Stimulated activated naive CD8-positive, alpha-beta T cell treated with anti-CD3 and anti-CD28 coated beads, Interleukin-15, Interleukin-2, amounts not matched to agents 100 ng/mL and 50 ng/mL, for 24 hours (primary cell): ENCODE measurements at regions not wholly inside any gene's neighbourhood (a gene's known extent, or its start where the extent isn't known, plus 50 kb on each side); places are given as distances from the start of the nearest gene placed in this dataset.
A peak's percentile ranks its signal among the peaks of the same experiment; 100 is the strongest.

Experiments used
- H3K27ac Mint-ChIP-seq: one replicate; pipeline ENCODE4 v1.8.0; 2021; ENCODE audit warnings: mild to moderate bottlenecking, mixed read lengths
- H3K27me3 Mint-ChIP-seq: one replicate; pipeline ENCODE4 v1.8.0; 2021; ENCODE audit warnings: mixed read lengths
- H3K36me3 Mint-ChIP-seq: one replicate; pipeline ENCODE4 v1.8.0; 2021; ENCODE audit warnings: low read depth, mixed read lengths
- H3K4me1 Mint-ChIP-seq: one replicate; pipeline ENCODE4 v1.8.0; 2021; ENCODE audit warnings: low read depth, mixed read lengths
- H3K4me3 Mint-ChIP-seq: one replicate; pipeline ENCODE4 v1.8.0; 2021; ENCODE audit warnings: mild to moderate bottlenecking, mixed read lengths
- H3K9me3 Mint-ChIP-seq: one replicate; pipeline ENCODE4 v1.8.0; 2021; ENCODE audit warnings: mixed read lengths

DNA sequence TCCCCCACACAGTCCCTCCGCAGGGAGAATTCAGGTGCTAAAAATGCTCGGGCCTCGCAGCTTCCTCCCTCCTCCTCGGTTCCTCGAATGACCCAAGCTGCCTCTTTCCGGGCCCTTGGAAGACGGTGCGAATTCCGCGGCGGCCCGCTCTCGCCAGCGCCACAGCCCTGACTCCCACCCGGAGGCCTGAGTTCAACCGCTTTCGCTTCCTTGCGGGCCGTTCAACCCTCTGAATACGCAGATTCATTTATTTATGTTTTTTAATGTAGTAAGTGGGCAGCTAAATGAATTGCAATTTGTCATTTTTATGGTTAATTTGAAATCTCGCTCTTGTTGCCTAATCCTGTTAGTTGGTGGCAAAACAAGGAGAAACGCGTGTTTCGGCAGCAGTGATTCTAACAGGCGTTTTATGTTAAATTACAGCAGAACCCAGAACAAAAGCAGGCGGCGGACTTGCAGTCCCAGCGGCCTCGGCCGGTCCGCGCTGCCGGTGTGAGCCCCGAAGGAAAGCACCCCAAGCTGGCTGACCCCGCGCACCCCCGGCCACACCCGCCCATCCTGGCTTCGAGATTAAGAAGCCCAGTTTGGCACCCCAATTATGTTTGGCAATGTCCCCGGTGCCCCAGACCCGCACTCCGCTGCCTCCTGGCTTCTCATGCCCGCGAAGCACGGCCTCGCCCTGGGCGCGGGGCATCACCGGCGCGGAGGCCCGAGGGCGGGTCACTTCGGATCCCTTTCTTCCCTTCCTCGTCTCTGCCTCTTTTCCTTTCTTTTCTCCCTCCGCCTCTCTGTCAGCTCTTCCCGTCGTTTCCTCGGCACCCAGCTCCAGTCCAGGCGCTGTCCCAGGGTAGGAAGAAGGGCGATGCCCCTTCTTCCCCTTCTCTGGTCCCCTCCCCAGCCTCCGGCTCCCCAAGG, 75.9 kb downstream of the INSIG1 start:
- no peaks in the 10 kb centered on the region for H3K9me3 Mint-ChIP-seq
- peaks cover 76% of the 10 kb centered on the region for H3K27me3 Mint-ChIP-seq
- no peaks in the 10 kb centered on the region for H3K36me3 Mint-ChIP-seq
- no peak overlapping the region for H3K27ac Mint-ChIP-seq
- peaks cover 36% of the 10 kb centered on the region for H3K4me1 Mint-ChIP-seq
- H3K4me3 Mint-ChIP-seq, result peak overlapping the region; percentile 67

- H3K9me3 Mint-ChIP-seq, result no peaks in the 10 kb centered on the region
- H3K36me3 Mint-ChIP-seq, result no peaks in the 10 kb centered on the region
- peaks cover 86% of the 10 kb centered on the region for H3K27me3 Mint-ChIP-seq
- H3K4me3 Mint-ChIP-seq, result peak overlapping the region; percentile 67
- H3K27ac Mint-ChIP-seq, result no peak overlapping the region
- peaks cover 36% of the 10 kb centered on the region for H3K4me1 Mint-ChIP-seq
Observed at GRCh38 chr7:155374276-155375252, 76.9 kb downstream of the INSIG1 start.

DNA sequence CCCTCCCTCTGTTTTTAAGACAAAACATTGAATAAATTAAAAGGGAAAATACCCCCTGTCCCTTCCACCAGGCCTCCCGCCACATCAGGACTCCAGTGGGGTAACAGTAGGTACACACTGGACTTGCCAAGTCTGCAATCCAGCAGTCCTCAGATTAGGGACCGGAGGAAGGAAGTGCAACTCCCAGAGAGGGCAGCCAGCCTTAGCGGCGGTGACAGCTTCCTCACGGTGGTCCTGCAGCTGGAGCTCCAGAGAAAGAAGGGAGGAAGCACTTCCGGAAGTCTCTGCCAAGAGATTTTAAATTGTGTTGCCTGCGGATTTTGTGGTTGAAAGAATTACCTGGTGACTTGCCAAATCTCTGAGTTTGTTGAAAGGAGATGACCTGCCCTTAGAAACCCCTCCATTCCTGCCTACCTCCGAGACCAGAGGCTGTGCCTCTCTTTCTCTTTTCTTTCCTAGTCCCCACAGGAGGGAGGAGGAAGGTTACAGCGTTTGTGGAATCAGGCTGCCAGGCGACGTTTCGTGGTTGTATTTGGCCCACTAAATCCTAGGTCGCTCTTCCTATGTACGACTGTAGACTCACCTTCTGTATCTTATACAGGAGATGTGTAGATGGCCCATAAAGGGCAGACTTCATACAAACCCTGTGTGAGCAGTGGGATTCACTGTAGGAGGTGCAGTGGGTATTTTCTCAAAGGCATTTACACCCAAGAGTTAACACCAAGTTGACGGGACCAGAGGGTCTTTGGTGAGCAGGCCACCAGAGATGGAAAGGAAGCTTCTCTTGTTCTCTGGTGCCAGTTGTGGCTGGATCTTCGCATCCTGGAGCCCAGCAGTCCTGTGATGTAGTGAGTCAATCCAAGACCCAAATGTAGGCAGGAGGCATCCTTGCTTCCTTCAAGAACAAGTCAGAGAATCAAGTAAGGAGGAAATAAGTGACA, 77.9 kb downstream of the INSIG1 start:
- peaks cover 87% of the 10 kb centered on the region for H3K27me3 Mint-ChIP-seq
- no peaks in the 10 kb centered on the region for H3K36me3 Mint-ChIP-seq
- H3K27ac Mint-ChIP-seq, result no peak overlapping the region
- peaks cover 43% of the 10 kb centered on the region for H3K4me1 Mint-ChIP-seq
- no peaks in the 10 kb centered on the region for H3K9me3 Mint-ChIP-seq
- no peak overlapping the region for H3K4me3 Mint-ChIP-seq

GRCh38 chr7:155377071-155377837, 79.6 kb downstream of the INSIG1 start:
- Mint-ChIP-seq H3K4me1 (peaks cover 56% of the 10 kb centered on the region), H3K27me3 (peaks cover 90% of the 10 kb centered on the region), H3K4me3 (no peak overlapping the region), H3K27ac (no peak overlapping the region), H3K36me3 (no peaks in the 10 kb centered on the region), H3K9me3 (no peaks in the 10 kb centered on the region)

GRCh38 chr7:155377838-155378579, 79.9 kb upstream of the EN2 start:
- Mint-ChIP-seq H3K4me3 (no peak overlapping the region), H3K36me3 (no peaks in the 10 kb centered on the region), H3K27me3 (peaks cover 87% of the 10 kb centered on the region), H3K4me1 (peaks cover 52% of the 10 kb centered on the region), H3K9me3 (no peaks in the 10 kb centered on the region), H3K27ac (no peak overlapping the region)

GRCh38 chr7:155378580-155378934, 79.4 kb upstream of the EN2 start:
- Mint-ChIP-seq H3K27me3 (peaks cover 87% of the 10 kb centered on the region), H3K4me3 (no peak overlapping the region), H3K4me1 (peaks cover 46% of the 10 kb centered on the region), H3K9me3 (no peaks in the 10 kb centered on the region), H3K36me3 (no peaks in the 10 kb centered on the region), H3K27ac (no peak overlapping the region)

- H3K9me3 Mint-ChIP-seq, result no peaks in the 10 kb centered on the region
- peaks cover 42% of the 10 kb centered on the region for H3K4me1 Mint-ChIP-seq
Observed at GRCh38 chr7:155378959-155379871, 78.7 kb upstream of the EN2 start.

DNA sequence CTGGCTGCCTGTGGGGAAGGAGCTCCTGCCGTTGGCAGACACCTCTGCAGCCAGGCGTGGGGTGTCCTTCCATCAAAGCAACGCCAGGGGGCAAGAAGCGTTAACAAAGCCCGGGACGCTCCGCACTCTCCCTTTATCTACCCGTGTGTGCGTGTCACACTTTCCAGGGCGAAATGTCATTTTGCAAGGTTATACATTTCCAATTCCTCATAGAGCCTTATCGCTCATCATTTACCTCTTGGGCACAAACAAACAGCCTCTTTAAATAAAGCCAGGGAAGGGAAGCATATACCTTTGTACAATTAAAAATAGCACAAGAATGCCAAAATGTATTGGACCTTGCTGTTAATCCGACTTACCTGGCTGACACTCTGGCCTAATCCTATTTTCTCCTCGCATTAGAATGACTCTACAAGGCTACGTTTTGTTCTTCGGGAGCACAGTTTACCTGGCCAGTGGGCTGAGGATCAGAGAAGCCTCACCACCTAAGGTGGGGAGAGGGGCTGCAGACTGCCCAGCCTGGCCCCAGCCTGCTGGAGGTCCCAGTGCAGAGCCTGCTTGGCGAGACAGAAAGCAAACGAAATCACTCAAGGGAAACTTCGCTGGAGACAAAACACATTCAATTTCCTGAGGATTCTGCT, 77.6 kb upstream of the EN2 start:
- Mint-ChIP-seq H3K27ac (no peak overlapping the region), H3K36me3 (no peaks in the 10 kb centered on the region), H3K4me3 (no peak overlapping the region)

More at GRCh38 chr7:155378959-155379871, 78.7 kb upstream of the EN2 start:
- Mint-ChIP-seq H3K36me3 (no peaks in the 10 kb centered on the region), H3K27ac (no peak overlapping the region), H3K4me3 (no peak overlapping the region), H3K27me3 (peaks cover 86% of the 10 kb centered on the region)

DNA sequence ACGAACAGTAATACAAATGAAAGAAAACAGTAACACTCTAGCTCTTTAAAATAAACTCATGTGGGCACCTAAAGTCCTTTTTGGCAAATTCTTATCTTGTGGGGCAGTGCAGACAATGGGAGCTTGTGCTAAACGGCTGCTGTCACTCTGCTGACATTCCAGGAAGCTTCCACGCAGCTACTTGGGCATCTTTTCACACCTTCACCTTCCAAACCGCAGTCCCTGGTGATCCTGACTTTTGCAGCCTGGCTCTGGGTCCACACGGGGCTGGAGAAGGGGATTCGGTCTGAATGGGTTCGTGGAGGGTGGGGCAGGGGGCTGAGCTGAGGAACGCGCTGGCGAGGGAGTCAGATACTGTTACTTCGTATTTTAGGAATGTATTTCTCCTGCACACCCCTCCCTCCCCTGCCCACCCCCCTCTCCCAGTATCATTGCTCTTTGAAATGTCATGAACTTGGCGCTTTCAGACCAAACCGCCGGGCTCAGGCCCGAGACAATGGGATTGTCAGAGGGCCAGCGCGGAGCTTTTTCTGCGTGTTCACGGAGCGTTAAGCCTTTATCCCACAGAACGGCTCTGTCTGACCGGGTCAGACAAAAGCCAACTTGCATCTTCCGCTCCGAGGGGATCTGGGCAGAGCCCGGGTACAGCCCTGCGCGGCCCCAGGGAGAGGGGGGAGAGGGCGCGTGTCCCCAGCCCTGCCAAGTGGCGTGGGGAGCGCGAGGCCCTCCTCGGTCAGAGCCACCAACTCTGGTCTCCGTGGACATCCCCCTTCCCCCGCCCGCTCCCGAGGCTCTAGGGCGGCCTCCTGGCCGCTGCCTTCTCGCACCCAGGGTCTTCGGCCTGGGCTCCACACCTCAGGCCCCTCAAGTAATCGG, 76.7 kb upstream of the EN2 start:
- no peaks in the 10 kb centered on the region for H3K36me3 Mint-ChIP-seq
- no peaks in the 10 kb centered on the region for H3K9me3 Mint-ChIP-seq
- no peak overlapping the region for H3K4me3 Mint-ChIP-seq
- no peak overlapping the region for H3K27ac Mint-ChIP-seq
- H3K4me1 Mint-ChIP-seq, result peaks cover 26% of the 10 kb centered on the region
- peaks cover 87% of the 10 kb centered on the region for H3K27me3 Mint-ChIP-seq

More for the DNA sequence above, 77.6 kb upstream of the EN2 start:
- Mint-ChIP-seq H3K4me1 (peaks cover 33% of the 10 kb centered on the region), H3K27me3 (peaks cover 88% of the 10 kb centered on the region), H3K9me3 (no peaks in the 10 kb centered on the region)

DNA sequence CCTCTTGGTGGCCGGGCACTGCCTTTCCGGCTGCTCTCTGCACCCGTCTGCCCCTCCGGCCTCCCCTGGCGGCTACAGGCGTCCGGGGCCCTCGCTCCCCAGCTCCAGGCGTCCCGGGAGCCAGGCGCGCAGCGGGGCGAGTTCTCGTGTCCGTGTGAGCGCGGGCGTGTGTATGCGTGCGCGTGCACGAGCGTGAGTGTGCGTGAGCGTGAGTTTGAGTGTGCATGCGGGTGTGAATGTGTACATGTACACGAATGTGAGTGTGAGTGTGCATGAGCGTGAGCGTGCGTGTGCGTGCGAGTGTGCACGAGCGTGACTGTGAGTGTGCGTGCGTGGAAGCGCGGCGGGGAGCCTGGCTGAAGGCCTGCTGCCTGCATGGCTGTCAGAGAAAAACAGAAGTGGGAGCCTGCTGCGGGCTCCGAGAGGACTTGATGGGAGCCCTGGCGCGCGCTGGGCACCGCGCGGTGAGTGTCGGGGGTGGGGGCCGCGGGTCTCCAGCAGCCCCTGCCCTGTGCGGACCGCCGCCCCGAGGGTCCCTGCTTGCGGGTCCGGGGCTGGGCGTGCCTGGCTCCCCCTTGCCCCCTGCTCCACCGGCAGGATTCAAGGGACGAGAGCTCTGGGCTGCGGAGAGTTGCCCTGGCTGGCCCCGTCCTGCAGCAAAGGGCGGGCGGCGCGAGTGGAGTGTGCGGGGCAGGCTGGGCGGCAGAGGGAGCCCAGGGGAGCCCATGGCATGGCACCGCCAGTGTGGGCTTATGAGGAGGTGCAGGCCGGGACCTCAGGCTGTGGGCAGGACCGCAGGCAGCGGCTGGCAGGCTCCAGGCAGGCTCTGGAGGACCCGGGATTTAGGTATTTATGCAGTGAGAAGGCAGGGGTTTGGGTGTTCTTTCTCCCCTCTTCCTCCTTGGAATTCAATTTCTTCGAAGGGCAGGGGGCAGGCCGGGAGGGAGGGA, 75.8 kb upstream of the EN2 start:
- H3K27ac Mint-ChIP-seq, result no peak overlapping the region
- peak overlapping the region; percentile 48 for H3K4me3 Mint-ChIP-seq
- H3K9me3 Mint-ChIP-seq, result no peaks in the 10 kb centered on the region
- peaks cover 23% of the 10 kb centered on the region for H3K4me1 Mint-ChIP-seq
- no peaks in the 10 kb centered on the region for H3K36me3 Mint-ChIP-seq
- peaks cover 85% of the 10 kb centered on the region for H3K27me3 Mint-ChIP-seq
